ENCODE measurements at regions not wholly inside any gene's neighbourhood (a gene's known extent, or its start where the extent isn't known, plus 50 kb on each side); places are given as distances from the start of the nearest gene placed in this dataset.

- TF ChIP-seq FOXP2 (optimal IDR thresholded peaks at IDR 0.05; ENCODE audit: borderline replicate concordance, extremely low read depth, extremely low read length, insufficient read depth) (no peak), TAF1 (IDR thresholded peaks at IDR 0.05; ENCODE audit: borderline replicate concordance, insufficient read depth, low read length) (no peak), SIN3A (IDR thresholded peaks at IDR 0.05; ENCODE audit: borderline replicate concordance, insufficient read depth, low read length) (no peak), POLR2AphosphoS5 (IDR thresholded peaks at IDR 0.05; ENCODE audit: low read depth, low read length) (no peak), REST (IDR thresholded peaks at IDR 0.05; ENCODE audit: insufficient read depth in 1 of 2, low read depth in 2 of 2, low read length in 2 of 2) (no peak)
These were observed 605.0 kb upstream of the GRIA3 start for GRCh38 chrX:122579036-122579435.

GRCh38 chrX:122579526-122579925 is 604.6 kb upstream of the GRIA3 start:
- TF ChIP-seq FOXP2 (optimal IDR thresholded peaks at IDR 0.05; ENCODE audit: borderline replicate concordance, extremely low read depth, extremely low read length, insufficient read depth) (no peak), SIN3A (IDR thresholded peaks at IDR 0.05; ENCODE audit: borderline replicate concordance, insufficient read depth, low read length) (no peak), TAF1 (IDR thresholded peaks at IDR 0.05; ENCODE audit: borderline replicate concordance, insufficient read depth, low read length) (no peak), POLR2AphosphoS5 (IDR thresholded peaks at IDR 0.05; ENCODE audit: low read depth, low read length) (no peak), REST (IDR thresholded peaks at IDR 0.05; ENCODE audit: insufficient read depth in 1 of 2, low read depth in 2 of 2, low read length in 2 of 2) (no peak)

GRCh38 chrX:122582280-122582974 is 601.7 kb upstream of the GRIA3 start:
- TF ChIP-seq REST (IDR thresholded peaks at IDR 0.05; ENCODE audit: insufficient read depth in 1 of 2, low read depth in 2 of 2, low read length in 2 of 2): no peak
- no peak for TF ChIP-seq TAF1 (IDR thresholded peaks at IDR 0.05; ENCODE audit: borderline replicate concordance, insufficient read depth, low read length)
- no peak for TF ChIP-seq SIN3A (IDR thresholded peaks at IDR 0.05; ENCODE audit: borderline replicate concordance, insufficient read depth, low read length)
- no peak for TF ChIP-seq POLR2AphosphoS5 (IDR thresholded peaks at IDR 0.05; ENCODE audit: low read depth, low read length)
- no peak for TF ChIP-seq FOXP2 (optimal IDR thresholded peaks at IDR 0.05; ENCODE audit: borderline replicate concordance, extremely low read depth, extremely low read length, insufficient read depth)

- no peak for TF ChIP-seq POLR2AphosphoS5 (IDR thresholded peaks at IDR 0.05; ENCODE audit: low read depth, low read length)
- TF ChIP-seq SIN3A (IDR thresholded peaks at IDR 0.05; ENCODE audit: borderline replicate concordance, insufficient read depth, low read length): no peak
- no peak for TF ChIP-seq TAF1 (IDR thresholded peaks at IDR 0.05; ENCODE audit: borderline replicate concordance, insufficient read depth, low read length)
- no peak for TF ChIP-seq REST (IDR thresholded peaks at IDR 0.05; ENCODE audit: insufficient read depth in 1 of 2, low read depth in 2 of 2, low read length in 2 of 2)
- TF ChIP-seq FOXP2 (optimal IDR thresholded peaks at IDR 0.05; ENCODE audit: borderline replicate concordance, extremely low read depth, extremely low read length, insufficient read depth): no peak
These were observed 601.1 kb upstream of the GRIA3 start for GRCh38 chrX:122582975-122583305.

All from PFSK-1 (cell line).